ENCODE measurements at regions not wholly inside any gene's neighbourhood (a gene's known extent, or its start where the extent isn't known, plus 50 kb on each side); places are given as distances from the start of the nearest gene placed in this dataset.

DNA sequence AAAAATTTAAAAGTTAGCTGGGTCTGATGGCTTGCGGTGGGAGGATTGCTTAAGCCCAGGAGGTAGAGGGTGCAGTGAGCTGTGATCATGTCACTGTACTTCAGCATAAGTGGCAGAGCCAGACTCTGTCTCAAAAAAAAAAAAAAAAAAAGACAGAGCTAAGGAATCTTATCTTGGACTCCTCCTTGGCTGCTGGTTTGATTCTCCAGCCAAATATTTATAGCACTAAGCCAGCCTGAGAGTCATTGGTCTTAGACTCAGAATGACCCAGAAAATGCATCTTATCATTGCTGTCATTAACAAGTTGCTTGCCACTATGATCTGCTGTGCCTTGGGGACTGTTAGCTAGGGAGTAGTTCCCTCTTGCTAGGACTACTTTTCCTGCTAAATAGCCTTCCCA lies 164.7 kb downstream of the GNAT3 start:
- TF ChIP-seq EZH2phosphoT487 (IDR thresholded peaks at IDR 0.05; ENCODE audit: insufficient read depth, low read depth): no peak
- no peak for TF ChIP-seq EZH2 (IDR thresholded peaks at IDR 0.05; ENCODE audit: insufficient read depth, poor library complexity, severe bottlenecking)
